ENCODE measurements at regions not wholly inside any gene's neighbourhood (a gene's known extent, or its start where the extent isn't known, plus 50 kb on each side); places are given as distances from the start of the nearest gene placed in this dataset.
"Not testable (repeated sequence)": the region's sequence is repeated elsewhere in the genome, so short reads cannot be mapped to it uniquely, and the experiment has no call there.

DNA sequence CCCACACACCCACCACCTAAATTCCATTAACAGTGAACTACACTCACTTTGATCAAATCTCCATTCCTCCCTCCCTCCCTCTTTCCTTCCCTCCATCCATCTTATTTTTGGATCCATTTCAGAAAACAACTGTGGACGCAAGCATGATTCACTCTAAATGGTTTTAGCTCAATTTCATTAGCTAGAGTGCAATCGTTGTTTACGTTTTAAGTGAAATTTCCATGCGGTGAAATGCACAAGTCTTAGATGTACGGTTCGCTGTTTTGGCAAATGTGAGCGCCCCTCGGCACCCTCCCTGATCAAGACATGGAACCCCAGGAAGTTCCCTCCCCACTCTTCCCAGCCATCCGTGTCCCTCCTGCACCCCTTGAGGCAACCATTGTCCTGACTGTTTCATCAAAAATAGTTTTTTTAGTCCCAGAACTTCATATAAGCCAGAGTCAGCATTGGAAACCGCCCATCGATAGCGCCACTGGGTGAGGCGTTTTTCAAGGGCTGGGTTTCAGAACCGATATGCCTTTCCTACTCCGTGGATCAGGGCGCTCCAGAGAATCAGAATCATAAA lies 215.1 kb downstream of the BANP start:
- TF ChIP-seq, protein P1, sequence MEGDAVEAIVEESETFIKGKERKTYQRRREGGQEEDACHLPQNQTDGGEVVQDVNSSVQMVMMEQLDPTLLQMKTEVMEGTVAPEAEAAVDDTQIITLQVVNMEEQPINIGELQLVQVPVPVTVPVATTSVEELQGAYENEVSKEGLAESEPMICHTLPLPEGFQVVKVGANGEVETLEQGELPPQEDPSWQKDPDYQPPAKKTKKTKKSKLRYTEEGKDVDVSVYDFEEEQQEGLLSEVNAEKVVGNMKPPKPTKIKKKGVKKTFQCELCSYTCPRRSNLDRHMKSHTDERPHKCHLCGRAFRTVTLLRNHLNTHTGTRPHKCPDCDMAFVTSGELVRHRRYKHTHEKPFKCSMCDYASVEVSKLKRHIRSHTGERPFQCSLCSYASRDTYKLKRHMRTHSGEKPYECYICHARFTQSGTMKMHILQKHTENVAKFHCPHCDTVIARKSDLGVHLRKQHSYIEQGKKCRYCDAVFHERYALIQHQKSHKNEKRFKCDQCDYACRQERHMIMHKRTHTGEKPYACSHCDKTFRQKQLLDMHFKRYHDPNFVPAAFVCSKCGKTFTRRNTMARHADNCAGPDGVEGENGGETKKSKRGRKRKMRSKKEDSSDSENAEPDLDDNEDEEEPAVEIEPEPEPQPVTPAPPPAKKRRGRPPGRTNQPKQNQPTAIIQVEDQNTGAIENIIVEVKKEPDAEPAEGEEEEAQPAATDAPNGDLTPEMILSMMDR (conservative IDR thresholded peaks at IDR 0.05), result not testable (repeated sequence)
- not testable (repeated sequence) for TF ChIP-seq ZFX (IDR thresholded peaks at IDR 0.05)
